Uterus (tissue), 2 donors: ENCODE measurements at regions not wholly inside any gene's neighbourhood (a gene's known extent, or its start where the extent isn't known, plus 50 kb on each side); places are given as distances from the start of the nearest gene placed in this dataset.

Source experiments
- CTCF ChIP-seq, 4 experiments: fragments of 200-600 bp in 2 of 4; fragments of 450-650 bp in 2 of 4; sonication (generic) in 2 of 4; IDR thresholded peaks; one replicate each; pipeline ENCODE4 v1.5.1; 2016 to 2019; ENCODE audit warnings: antibody characterized with exemption in 4 of 4, mild to moderate bottlenecking in 2 of 4, moderate library complexity in 1 of 4
- POLR2A ChIP-seq, 2 donors: fragments of 450-650 bp; IDR thresholded peaks; one replicate each; pipeline ENCODE4 v1.6.1; 2016; ENCODE audit warnings: antibody characterized with exemption in 2 of 2, mild to moderate bottlenecking in 1 of 2, moderate library complexity in 1 of 2

DNA sequence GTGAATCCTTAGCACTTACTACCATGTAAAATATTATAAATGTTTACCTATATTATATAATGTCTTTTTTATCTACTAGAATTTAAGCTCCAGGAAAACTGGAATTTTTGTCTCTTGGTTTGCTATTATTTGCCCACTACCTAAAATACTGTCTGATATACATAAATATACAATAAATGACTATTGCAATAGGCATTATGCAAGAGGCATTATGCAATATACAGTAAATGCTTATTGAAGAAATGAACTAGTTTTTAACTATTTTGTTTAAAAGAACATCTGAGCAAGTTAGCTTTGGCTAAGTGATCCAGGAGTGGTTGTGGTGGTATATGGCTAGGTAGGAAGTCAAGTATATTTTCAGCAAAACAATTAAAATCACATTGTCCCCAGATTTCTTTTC, 640.2 kb upstream of the PKN2 start:
- no peak for TF ChIP-seq CTCF (IDR thresholded peaks at IDR 0.05)
- TF ChIP-seq POLR2A (IDR thresholded peaks at IDR 0.05), result no peak
